T-helper 17 cell (primary cell): ENCODE measurements at regions not wholly inside any gene's neighbourhood (a gene's known extent, or its start where the extent isn't known, plus 50 kb on each side); places are given as distances from the start of the nearest gene placed in this dataset.

Experiments used
- ATAC-seq: fragments of 150-1000 bp; cut with Tn5 transposase; 2 replicates; pipeline ENCODE4 v1.10.0; 2021; ENCODE audit warnings: mild to moderate bottlenecking, moderate library complexity
- DNase-seq, 3 donors: peaks; one replicate each; pipeline versions ENCODE4 v3.0.0 to v3.0.0-alpha.2; 2020 to 2021
- H3K9me3 ChIP-seq: one replicate; pipeline ENCODE4 v1.7.0; 2013; ENCODE audit warnings: low read length, mild to moderate bottlenecking; ENCODE audit not compliant: control insufficient read depth, poor library complexity, severe bottlenecking
- H3K27ac Mint-ChIP-seq: one replicate; pipeline ENCODE4 v1.8.0; 2022; ENCODE audit warnings: mild to moderate bottlenecking, moderate library complexity, mixed read lengths
- H3K27me3 Mint-ChIP-seq: one replicate; pipeline ENCODE4 v1.8.0; 2022; ENCODE audit warnings: mixed read lengths
- H3K36me3 Mint-ChIP-seq: one replicate; pipeline ENCODE4 v1.8.0; 2022; ENCODE audit warnings: low read depth, mixed read lengths
- H3K4me1 Mint-ChIP-seq: one replicate; pipeline ENCODE4 v1.8.0; 2022; ENCODE audit warnings: mild to moderate bottlenecking, mixed read lengths
- H3K4me3 Mint-ChIP-seq: one replicate; pipeline ENCODE4 v1.8.0; 2022; ENCODE audit warnings: mild to moderate bottlenecking, moderate library complexity, mixed read lengths

- ATAC-seq: no peak
- no peak overlapping the region for H3K27ac Mint-ChIP-seq
Measured at GRCh38 chr12:89893972-89894706, 185.5 kb upstream of the ATP2B1 start.

DNA sequence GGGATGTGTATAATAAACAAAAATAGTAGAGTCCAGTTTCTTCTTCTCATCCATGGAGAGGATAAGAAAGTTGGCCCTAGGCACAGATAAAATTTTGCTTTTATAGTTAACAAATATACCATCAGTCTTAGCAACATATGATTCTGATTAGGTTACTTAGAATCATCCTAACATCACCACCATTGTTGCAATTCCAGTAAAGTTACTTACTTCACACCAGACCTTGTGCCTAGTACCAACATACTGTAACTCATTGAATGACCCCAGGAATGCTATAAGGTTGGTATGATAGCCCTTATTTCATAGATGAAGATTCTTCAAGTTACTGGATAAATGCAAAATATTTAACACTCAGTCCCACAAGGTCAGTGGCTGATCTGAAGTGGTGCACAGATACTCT lies 183.8 kb upstream of the ATP2B1 start:
- DNase-seq (no peak), ATAC-seq (no peak)
- H3K27ac Mint-ChIP-seq: peak overlapping the region; percentile 1
- H3K4me1 Mint-ChIP-seq: peaks cover 11% of the 10 kb centered on the region
- H3K36me3 Mint-ChIP-seq: no peaks in the 10 kb centered on the region
- no peak overlapping the region for H3K4me3 Mint-ChIP-seq
- no peaks in the 10 kb centered on the region for H3K27me3 Mint-ChIP-seq
- H3K9me3 ChIP-seq: no peaks in the 10 kb centered on the region

More at GRCh38 chr12:89893972-89894706, 185.5 kb upstream of the ATP2B1 start:
- no peaks in the 10 kb centered on the region for H3K9me3 ChIP-seq
- H3K4me3 Mint-ChIP-seq: no peak overlapping the region
- H3K4me1 Mint-ChIP-seq: peaks cover 14% of the 10 kb centered on the region
- no peaks in the 10 kb centered on the region for H3K27me3 Mint-ChIP-seq
- H3K36me3 Mint-ChIP-seq: no peaks in the 10 kb centered on the region
- no peak for DNase-seq

DNA sequence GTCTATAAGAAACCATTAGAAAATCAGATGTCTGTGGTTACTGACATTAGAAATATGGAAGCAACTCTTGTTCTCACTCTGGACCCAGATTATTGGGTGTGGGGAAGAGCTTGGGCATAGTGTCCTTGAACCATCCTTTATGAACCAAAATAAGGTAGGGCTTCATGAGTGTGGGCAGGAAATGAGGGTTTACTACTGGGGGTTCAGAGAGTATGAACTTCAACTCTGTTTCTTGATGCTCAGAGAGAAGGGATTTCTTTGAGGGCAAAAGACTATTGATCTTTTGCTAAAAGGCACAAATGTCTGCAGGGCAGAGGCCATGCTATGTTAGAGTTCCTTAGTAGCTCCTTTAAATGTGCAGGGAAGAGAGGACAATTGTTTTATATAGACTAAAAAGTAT lies 183.3 kb upstream of the ATP2B1 start:
- Mint-ChIP-seq H3K27me3 (no peaks in the 10 kb centered on the region), H3K4me3 (no peak overlapping the region), H3K27ac (peak overlapping the region; percentile 1), H3K36me3 (no peaks in the 10 kb centered on the region), H3K4me1 (peaks cover 8% of the 10 kb centered on the region)
- DNase-seq (no peak), ATAC-seq (no peak)
- H3K9me3 ChIP-seq: no peaks in the 10 kb centered on the region

- H3K27me3 Mint-ChIP-seq: no peaks in the 10 kb centered on the region
- no peak for ATAC-seq
- no peaks in the 10 kb centered on the region for H3K36me3 Mint-ChIP-seq
- H3K27ac Mint-ChIP-seq: no peak overlapping the region
- H3K4me1 Mint-ChIP-seq: peaks cover 8% of the 10 kb centered on the region
- no peak for DNase-seq
- H3K4me3 Mint-ChIP-seq: no peak overlapping the region
- H3K9me3 ChIP-seq: no peaks in the 10 kb centered on the region
Measured at GRCh38 chr12:89890161-89890560, 181.5 kb upstream of the ATP2B1 start.

- ATAC-seq: no peak
- no peaks in the 10 kb centered on the region for H3K9me3 ChIP-seq
- Mint-ChIP-seq H3K4me1 (peaks cover 4% of the 10 kb centered on the region), H3K27me3 (no peaks in the 10 kb centered on the region), H3K36me3 (no peaks in the 10 kb centered on the region), H3K27ac (no peak overlapping the region), H3K4me3 (no peak overlapping the region)
- no peak for DNase-seq
Measured at GRCh38 chr12:89889062-89889461, 180.4 kb upstream of the ATP2B1 start.

- H3K27ac Mint-ChIP-seq: no peak overlapping the region
- ATAC-seq (no peak), DNase-seq (no peak)
- no peaks in the 10 kb centered on the region for H3K27me3 Mint-ChIP-seq
- H3K4me3 Mint-ChIP-seq: no peak overlapping the region
- H3K4me1 Mint-ChIP-seq: peaks cover 21% of the 10 kb centered on the region
- H3K9me3 ChIP-seq: no peaks in the 10 kb centered on the region
- H3K36me3 Mint-ChIP-seq: no peaks in the 10 kb centered on the region
Measured at GRCh38 chr12:89884952-89885351, 176.3 kb upstream of the ATP2B1 start.

DNA sequence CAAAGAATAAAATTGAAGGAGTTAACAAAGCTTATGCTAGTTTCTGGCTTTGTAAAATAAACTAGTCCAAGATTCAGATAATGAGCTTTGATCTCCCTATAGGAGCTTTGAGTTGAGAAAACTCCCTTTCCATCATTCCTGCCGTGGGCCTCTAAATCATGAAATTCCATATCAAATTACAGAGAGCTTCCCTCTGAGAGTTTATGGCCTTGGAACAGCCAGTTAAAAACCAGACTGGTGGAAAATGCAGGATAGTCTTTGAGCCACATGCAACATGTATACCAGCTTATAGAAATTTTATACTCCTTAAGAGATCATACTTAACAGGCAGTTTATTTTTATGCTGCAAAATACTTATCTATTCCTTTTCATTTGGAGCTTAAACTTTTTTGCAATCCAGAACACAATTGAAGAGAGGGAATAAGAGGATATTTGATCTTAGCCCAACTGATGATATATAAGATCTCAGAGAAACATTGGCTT lies 175.8 kb upstream of the ATP2B1 start:
- Mint-ChIP-seq H3K4me1 (peaks cover 21% of the 10 kb centered on the region), H3K27ac (no peak overlapping the region), H3K27me3 (no peaks in the 10 kb centered on the region), H3K36me3 (no peaks in the 10 kb centered on the region), H3K4me3 (peak overlapping the region; percentile 19)
- DNase-seq: no peak
- ATAC-seq: no peak
- H3K9me3 ChIP-seq: no peaks in the 10 kb centered on the region

GRCh38 chr12:89883630-89884389 lies 175.2 kb upstream of the ATP2B1 start:
- Mint-ChIP-seq H3K36me3 (no peaks in the 10 kb centered on the region), H3K4me3 (peak overlapping the region; percentile 19), H3K4me1 (peaks cover 21% of the 10 kb centered on the region), H3K27me3 (no peaks in the 10 kb centered on the region), H3K27ac (peak overlapping the region; percentile 98)
- no peak for ATAC-seq
- H3K9me3 ChIP-seq: no peaks in the 10 kb centered on the region
- DNase-seq: no peak

DNA sequence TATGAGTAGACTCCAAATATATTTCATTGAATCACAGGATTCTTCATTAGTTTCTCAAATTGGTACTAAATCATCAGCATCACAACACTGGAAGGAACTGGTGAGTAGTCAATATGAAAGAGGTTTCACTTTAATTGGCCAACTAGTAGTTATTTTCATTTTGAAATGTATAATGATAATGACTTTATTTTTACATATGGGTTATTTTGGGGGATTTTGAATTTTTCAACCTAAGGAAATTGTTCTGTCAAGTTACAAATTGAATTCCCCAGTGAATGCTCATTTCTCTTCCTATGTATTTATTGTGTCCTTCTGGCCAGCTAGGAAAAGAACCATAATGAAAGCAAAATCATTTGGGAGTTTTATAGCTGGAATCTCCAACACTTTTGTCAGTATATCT lies 174.2 kb upstream of the ATP2B1 start:
- Mint-ChIP-seq H3K4me1 (peaks cover 27% of the 10 kb centered on the region), H3K27me3 (no peaks in the 10 kb centered on the region)
- ATAC-seq: no peak

GRCh38 chr12:89882050-89882449 lies 173.4 kb upstream of the ATP2B1 start:
- Mint-ChIP-seq H3K4me1 (peaks cover 28% of the 10 kb centered on the region), H3K27ac (peak overlapping the region; percentile 98), H3K36me3 (no peaks in the 10 kb centered on the region), H3K4me3 (peak overlapping the region; percentile 45), H3K27me3 (no peaks in the 10 kb centered on the region)
- no peak for DNase-seq
- no peaks in the 10 kb centered on the region for H3K9me3 ChIP-seq
- ATAC-seq: no peak

More for the DNA sequence above, 174.2 kb upstream of the ATP2B1 start:
- Mint-ChIP-seq H3K27ac (peak overlapping the region; percentile 98), H3K36me3 (no peaks in the 10 kb centered on the region), H3K4me3 (no peak overlapping the region)
- no peaks in the 10 kb centered on the region for H3K9me3 ChIP-seq
- no peak for DNase-seq

GRCh38 chr12:89880690-89881350 lies 172.2 kb upstream of the ATP2B1 start:
- Mint-ChIP-seq H3K27ac (peak overlapping the region; percentile 98), H3K4me3 (peak overlapping the region; percentile 85), H3K4me1 (peaks cover 31% of the 10 kb centered on the region), H3K36me3 (no peaks in the 10 kb centered on the region), H3K27me3 (no peaks in the 10 kb centered on the region)
- DNase-seq (peak in 1 of 3 donors; percentile 44), ATAC-seq (peak; percentile 98)
- no peaks in the 10 kb centered on the region for H3K9me3 ChIP-seq

DNA sequence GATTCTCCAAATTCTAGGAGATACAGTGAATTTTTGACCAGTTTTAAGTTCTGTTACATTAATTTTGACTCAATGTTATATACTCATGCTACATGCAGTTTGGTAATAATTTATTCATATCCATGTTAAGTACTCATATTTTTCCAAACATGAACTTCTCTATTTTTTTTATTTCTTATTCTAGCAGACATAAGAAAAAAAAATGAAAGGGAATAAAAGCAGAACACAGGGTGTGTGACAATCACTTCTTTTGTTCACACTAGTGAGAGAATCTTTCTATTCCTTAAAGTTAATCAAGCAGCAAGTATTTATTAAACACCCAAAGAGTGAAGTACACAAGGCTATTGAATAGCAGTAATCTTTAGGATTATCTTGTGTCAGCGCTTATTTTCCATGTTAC lies 171.1 kb upstream of the ATP2B1 start:
- no peaks in the 10 kb centered on the region for H3K27me3 Mint-ChIP-seq
- ATAC-seq (no peak), DNase-seq (no peak)
- H3K4me1 Mint-ChIP-seq: peaks cover 31% of the 10 kb centered on the region
- no peaks in the 10 kb centered on the region for H3K36me3 Mint-ChIP-seq
- peak overlapping the region; percentile 4 for H3K4me3 Mint-ChIP-seq
- H3K9me3 ChIP-seq: no peaks in the 10 kb centered on the region
- peak overlapping the region; percentile 98 for H3K27ac Mint-ChIP-seq

DNA sequence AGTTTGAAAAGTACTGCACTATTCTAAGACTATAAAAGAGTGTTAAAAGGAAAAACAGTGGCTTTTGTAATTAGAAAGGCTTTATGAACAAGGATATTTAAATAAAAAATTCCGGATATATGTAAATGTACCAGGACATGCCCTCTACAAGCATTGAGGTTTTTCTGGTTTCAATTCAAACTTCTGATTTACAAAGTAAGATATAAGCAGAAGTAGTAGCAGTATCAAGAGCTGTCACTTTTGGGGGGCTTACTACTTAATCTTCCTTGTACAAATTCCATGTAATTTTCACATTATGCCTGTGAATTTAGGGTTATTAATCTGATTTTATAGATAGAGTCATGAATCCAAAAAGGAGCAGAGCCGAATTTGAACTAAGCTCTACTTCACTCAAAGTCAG lies 170.3 kb upstream of the ATP2B1 start:
- H3K9me3 ChIP-seq: no peaks in the 10 kb centered on the region
- H3K4me1 Mint-ChIP-seq: peaks cover 31% of the 10 kb centered on the region
- H3K4me3 Mint-ChIP-seq: peak overlapping the region; percentile 5
- peak overlapping the region; percentile 98 for H3K27ac Mint-ChIP-seq
- no peaks in the 10 kb centered on the region for H3K27me3 Mint-ChIP-seq
- DNase-seq (no peak), ATAC-seq (no peak)
- no peaks in the 10 kb centered on the region for H3K36me3 Mint-ChIP-seq
